OCI-LY1 (cell line): ENCODE measurements at regions not wholly inside any gene's neighbourhood (a gene's known extent, or its start where the extent isn't known, plus 50 kb on each side); places are given as distances from the start of the nearest gene placed in this dataset.

ENCODE experiments used
- EZH2 ChIP-seq: fragments of 200-600 bp; sonication (generic), shearing (Covaris generic); IDR thresholded peaks from 2 replicates; pipeline ENCODE4 v1.8.0; 2017; ENCODE audit warnings: borderline replicate concordance, mixed run types, mild to moderate bottlenecking, antibody characterized with exemption, low read length, moderate library complexity, mixed read lengths
- TF ChIP-seq, protein P1 (sequence below): fragments of 200-600 bp; sonication (generic), shearing (Covaris generic); IDR thresholded peaks from 2 replicates; pipeline ENCODE4 v1.5.1; 2017; ENCODE audit warnings: mild to moderate bottlenecking, antibody characterized with exemption, low read length, moderate library complexity, mixed read lengths

DNA sequence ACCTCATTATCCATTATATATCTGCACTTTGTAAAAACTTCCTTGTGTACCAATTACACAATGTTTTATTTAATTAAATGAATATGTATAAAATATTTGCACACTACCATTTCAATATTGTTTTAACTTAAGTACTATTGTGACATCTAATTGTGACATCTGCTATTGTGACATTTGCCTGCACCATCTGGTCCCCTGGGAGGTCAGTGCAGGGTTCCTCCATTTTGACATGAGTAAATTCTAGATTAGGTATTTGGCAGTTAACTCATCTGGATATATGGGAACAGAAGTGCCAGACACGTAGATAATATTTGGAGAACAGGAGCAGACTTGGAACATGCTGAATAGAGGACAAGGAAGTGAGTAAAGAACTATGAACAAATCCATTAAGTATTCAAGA, 332.1 kb downstream of the VGLL3 start:
- TF ChIP-seq, protein P1, sequence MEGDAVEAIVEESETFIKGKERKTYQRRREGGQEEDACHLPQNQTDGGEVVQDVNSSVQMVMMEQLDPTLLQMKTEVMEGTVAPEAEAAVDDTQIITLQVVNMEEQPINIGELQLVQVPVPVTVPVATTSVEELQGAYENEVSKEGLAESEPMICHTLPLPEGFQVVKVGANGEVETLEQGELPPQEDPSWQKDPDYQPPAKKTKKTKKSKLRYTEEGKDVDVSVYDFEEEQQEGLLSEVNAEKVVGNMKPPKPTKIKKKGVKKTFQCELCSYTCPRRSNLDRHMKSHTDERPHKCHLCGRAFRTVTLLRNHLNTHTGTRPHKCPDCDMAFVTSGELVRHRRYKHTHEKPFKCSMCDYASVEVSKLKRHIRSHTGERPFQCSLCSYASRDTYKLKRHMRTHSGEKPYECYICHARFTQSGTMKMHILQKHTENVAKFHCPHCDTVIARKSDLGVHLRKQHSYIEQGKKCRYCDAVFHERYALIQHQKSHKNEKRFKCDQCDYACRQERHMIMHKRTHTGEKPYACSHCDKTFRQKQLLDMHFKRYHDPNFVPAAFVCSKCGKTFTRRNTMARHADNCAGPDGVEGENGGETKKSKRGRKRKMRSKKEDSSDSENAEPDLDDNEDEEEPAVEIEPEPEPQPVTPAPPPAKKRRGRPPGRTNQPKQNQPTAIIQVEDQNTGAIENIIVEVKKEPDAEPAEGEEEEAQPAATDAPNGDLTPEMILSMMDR = no peak
- TF ChIP-seq EZH2 = no peak
